HG03342 (cell line): ENCODE measurements at regions not wholly inside any gene's neighbourhood (a gene's known extent, or its start where the extent isn't known, plus 50 kb on each side); places are given as distances from the start of the nearest gene placed in this dataset.
"Not testable (repeated sequence)": the region's sequence is repeated elsewhere in the genome, so short reads cannot be mapped to it uniquely, and the experiment has no call there.

Experiments
- ATAC-seq: cut with Tn5 transposase; IDR thresholded peaks from one replicate; pipeline ENCODE4 v1.9.1; 2021; ENCODE audit warnings: mild to moderate bottlenecking, moderate library complexity; ENCODE audit not compliant: unreplicated experiment

GRCh38 chr18:8531084-8531483, 78.2 kb upstream of the RAB12 start:
- ATAC-seq = not testable (repeated sequence)

GRCh38 chr18:8536231-8536630, 73.0 kb upstream of the RAB12 start:
- no peak for ATAC-seq

- no peak for ATAC-seq
Observed at GRCh38 chr18:8536922-8537321, 72.3 kb upstream of the RAB12 start.

GRCh38 chr18:8537400-8537799, 71.8 kb upstream of the RAB12 start:
- no peak for ATAC-seq

GRCh38 chr18:8538935-8539334, 70.3 kb upstream of the RAB12 start:
- no peak for ATAC-seq

GRCh38 chr18:8546677-8547076, 62.6 kb upstream of the RAB12 start:
- ATAC-seq = no peak

- no peak for ATAC-seq
Observed at GRCh38 chr18:8548186-8548585, 61.1 kb upstream of the RAB12 start.

GRCh38 chr18:8549254-8549757, 59.9 kb upstream of the RAB12 start:
- no peak for ATAC-seq

- ATAC-seq = no peak
Observed at GRCh38 chr18:8552151-8552550, 57.1 kb upstream of the RAB12 start.

- no peak for ATAC-seq
Observed at GRCh38 chr18:8554354-8554753, 54.9 kb upstream of the RAB12 start.

GRCh38 chr18:8556424-8556823, 52.8 kb upstream of the RAB12 start:
- no peak for ATAC-seq
